OCI-LY1 (cell line): ENCODE measurements at regions not wholly inside any gene's neighbourhood (a gene's known extent, or its start where the extent isn't known, plus 50 kb on each side); places are given as distances from the start of the nearest gene placed in this dataset.

Experiments used
- H2AFZ ChIP-seq: fragments of 200-600 bp; sonication (generic), shearing (Covaris generic); 2 replicates; pipeline ENCODE4 v1.6.0; 2014; ENCODE audit warnings: antibody characterized with exemption, mild to moderate bottlenecking, low read length
- H3F3A ChIP-seq: fragments of 200-600 bp; sonication (generic), shearing (Covaris generic); 2 replicates; pipeline ENCODE4 v1.6.0; 2014; ENCODE audit warnings: mild to moderate bottlenecking, antibody characterized with exemption, low read length, moderate library complexity; ENCODE audit not compliant: insufficient read depth
- H3K27ac ChIP-seq: fragments of 200-600 bp; sonication (generic); 2 replicates; pipeline ENCODE4 v1.5.1; 2014; ENCODE audit warnings: low read length, mixed run types, mild to moderate bottlenecking, low read depth; ENCODE audit not compliant: poor library complexity, severe bottlenecking
- H3K27me3 ChIP-seq: fragments of 200-600 bp; sonication (generic); 2 replicates; pipeline ENCODE4 v1.6.0; 2014; ENCODE audit warnings: antibody characterized with exemption, mild to moderate bottlenecking, low read length, moderate library complexity; ENCODE audit not compliant: insufficient read depth
- H3K36me3 ChIP-seq: fragments of 200-600 bp; sonication (generic); 2 replicates; pipeline ENCODE4 v1.6.1; 2014; ENCODE audit warnings: mild to moderate bottlenecking, antibody characterized with exemption, low read length, moderate library complexity, mixed read lengths; ENCODE audit not compliant: insufficient read depth
- H3K4me1 ChIP-seq: fragments of 200-600 bp; sonication (generic); 2 replicates; pipeline ENCODE4 v1.5.1; 2014; ENCODE audit warnings: mild to moderate bottlenecking, low read length, moderate library complexity; ENCODE audit not compliant: insufficient read depth, severe bottlenecking
- H3K4me2 ChIP-seq: fragments of 200-600 bp; sonication (generic), shearing (Covaris generic); 2 replicates; pipeline ENCODE4 v1.6.1; 2014; ENCODE audit warnings: low read length
- H3K4me3 ChIP-seq: fragments of 200-600 bp; sonication (generic); 2 replicates; pipeline ENCODE4 v1.5.1; 2014; ENCODE audit warnings: low read length, low read depth, mild to moderate bottlenecking, mixed read lengths; ENCODE audit not compliant: poor library complexity, severe bottlenecking
- H3K79me2 ChIP-seq: fragments of 200-600 bp; shearing (Covaris generic); 2 replicates; pipeline ENCODE4 v1.6.1; 2016; ENCODE audit warnings: mixed run types, low read length, mixed read lengths; ENCODE audit not compliant: insufficient read depth
- H3K9ac ChIP-seq: fragments of 200-600 bp; sonication (generic), shearing (Covaris generic); 2 replicates; pipeline ENCODE4 v1.6.1; 2014; ENCODE audit warnings: mild to moderate bottlenecking, low read length, mixed read lengths
- H3K9me2 ChIP-seq: fragments of 200-600 bp; sonication (generic), shearing (Covaris generic); 2 replicates; pipeline ENCODE4 v1.6.1; 2014; ENCODE audit warnings: low read depth, mild to moderate bottlenecking, low read length, mixed read lengths
- H3K9me3 ChIP-seq: fragments of 200-600 bp; shearing (Covaris generic); 2 replicates; pipeline ENCODE4 v1.6.1; 2014; ENCODE audit warnings: low read length, mixed read lengths
- H4K20me1 ChIP-seq: fragments of 200-600 bp; sonication (generic), shearing (Covaris generic); 2 replicates; pipeline ENCODE4 v1.6.0; 2016; ENCODE audit warnings: mild to moderate bottlenecking, low read length; ENCODE audit not compliant: insufficient read depth
- EZH2 ChIP-seq: fragments of 200-600 bp; sonication (generic), shearing (Covaris generic); IDR thresholded peaks from 2 replicates; pipeline ENCODE4 v1.8.0; 2017; ENCODE audit warnings: borderline replicate concordance, mixed run types, mild to moderate bottlenecking, antibody characterized with exemption, low read length, moderate library complexity, mixed read lengths
- TF ChIP-seq, protein P1 (sequence below): fragments of 200-600 bp; sonication (generic), shearing (Covaris generic); IDR thresholded peaks from 2 replicates; pipeline ENCODE4 v1.5.1; 2017; ENCODE audit warnings: mild to moderate bottlenecking, antibody characterized with exemption, low read length, moderate library complexity, mixed read lengths

DNA sequence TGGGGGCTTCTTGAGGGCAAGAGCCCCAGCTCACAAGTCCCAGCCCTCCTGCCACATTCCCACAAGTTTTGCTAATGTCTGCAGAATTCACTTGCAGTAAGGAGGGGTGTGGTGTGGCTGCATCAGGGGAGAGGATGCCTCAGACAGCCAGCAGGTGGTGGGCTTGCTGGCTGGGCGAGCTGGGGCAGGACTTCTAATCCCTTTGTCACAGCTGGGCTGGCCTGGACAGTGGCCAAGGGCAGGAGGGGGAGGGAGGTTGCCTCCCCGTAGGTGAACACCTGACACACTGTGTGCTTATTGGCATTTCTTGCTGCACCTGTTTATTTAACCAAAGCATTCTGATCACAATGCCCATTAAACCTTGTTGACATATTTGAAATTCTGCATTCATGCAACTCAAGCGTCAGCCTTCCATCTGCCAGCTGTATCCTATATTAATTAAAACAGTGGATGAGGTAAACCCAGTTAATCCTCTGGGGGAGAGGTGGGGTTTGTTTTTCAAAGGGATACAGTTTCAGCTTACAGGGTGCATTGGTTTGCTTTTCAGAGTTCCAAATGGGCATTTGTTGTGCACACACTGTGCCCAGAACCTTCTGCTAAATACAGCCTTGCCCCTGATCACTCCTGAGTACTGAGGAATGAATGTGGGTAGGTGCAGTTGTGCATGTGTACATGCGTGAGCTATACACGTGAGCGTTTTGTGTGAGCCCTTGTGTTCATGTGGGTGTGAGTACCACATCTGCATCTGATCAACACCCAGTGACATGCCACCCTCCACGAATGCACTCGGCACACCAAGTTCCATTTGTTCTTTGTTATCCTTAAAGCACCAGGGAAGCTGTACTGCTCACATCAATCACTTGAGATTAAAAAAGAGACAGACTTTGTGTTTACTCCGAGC, 268.7 kb downstream of the XXYLT1 start:
- H3K4me3 ChIP-seq = no peak overlapping the region
- no peaks in the 10 kb centered on the region for H3K36me3 ChIP-seq
- H4K20me1 ChIP-seq = no peaks in the 10 kb centered on the region
- H2AFZ ChIP-seq = no peak overlapping the region
- peaks cover 3% of the 10 kb centered on the region for H3K27me3 ChIP-seq
- TF ChIP-seq EZH2 = no peak
- TF ChIP-seq, protein P1, sequence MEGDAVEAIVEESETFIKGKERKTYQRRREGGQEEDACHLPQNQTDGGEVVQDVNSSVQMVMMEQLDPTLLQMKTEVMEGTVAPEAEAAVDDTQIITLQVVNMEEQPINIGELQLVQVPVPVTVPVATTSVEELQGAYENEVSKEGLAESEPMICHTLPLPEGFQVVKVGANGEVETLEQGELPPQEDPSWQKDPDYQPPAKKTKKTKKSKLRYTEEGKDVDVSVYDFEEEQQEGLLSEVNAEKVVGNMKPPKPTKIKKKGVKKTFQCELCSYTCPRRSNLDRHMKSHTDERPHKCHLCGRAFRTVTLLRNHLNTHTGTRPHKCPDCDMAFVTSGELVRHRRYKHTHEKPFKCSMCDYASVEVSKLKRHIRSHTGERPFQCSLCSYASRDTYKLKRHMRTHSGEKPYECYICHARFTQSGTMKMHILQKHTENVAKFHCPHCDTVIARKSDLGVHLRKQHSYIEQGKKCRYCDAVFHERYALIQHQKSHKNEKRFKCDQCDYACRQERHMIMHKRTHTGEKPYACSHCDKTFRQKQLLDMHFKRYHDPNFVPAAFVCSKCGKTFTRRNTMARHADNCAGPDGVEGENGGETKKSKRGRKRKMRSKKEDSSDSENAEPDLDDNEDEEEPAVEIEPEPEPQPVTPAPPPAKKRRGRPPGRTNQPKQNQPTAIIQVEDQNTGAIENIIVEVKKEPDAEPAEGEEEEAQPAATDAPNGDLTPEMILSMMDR = peak; percentile 69
- no peaks in the 10 kb centered on the region for H3K79me2 ChIP-seq
- no peak overlapping the region for H3K4me2 ChIP-seq
- H3K9me3 ChIP-seq = no peaks in the 10 kb centered on the region
- H3K9ac ChIP-seq = no peak overlapping the region
- no peaks in the 10 kb centered on the region for H3K9me2 ChIP-seq
- no peaks in the 10 kb centered on the region for H3F3A ChIP-seq
- H3K27ac ChIP-seq = no peak overlapping the region
- H3K4me1 ChIP-seq = no peaks in the 10 kb centered on the region

DNA sequence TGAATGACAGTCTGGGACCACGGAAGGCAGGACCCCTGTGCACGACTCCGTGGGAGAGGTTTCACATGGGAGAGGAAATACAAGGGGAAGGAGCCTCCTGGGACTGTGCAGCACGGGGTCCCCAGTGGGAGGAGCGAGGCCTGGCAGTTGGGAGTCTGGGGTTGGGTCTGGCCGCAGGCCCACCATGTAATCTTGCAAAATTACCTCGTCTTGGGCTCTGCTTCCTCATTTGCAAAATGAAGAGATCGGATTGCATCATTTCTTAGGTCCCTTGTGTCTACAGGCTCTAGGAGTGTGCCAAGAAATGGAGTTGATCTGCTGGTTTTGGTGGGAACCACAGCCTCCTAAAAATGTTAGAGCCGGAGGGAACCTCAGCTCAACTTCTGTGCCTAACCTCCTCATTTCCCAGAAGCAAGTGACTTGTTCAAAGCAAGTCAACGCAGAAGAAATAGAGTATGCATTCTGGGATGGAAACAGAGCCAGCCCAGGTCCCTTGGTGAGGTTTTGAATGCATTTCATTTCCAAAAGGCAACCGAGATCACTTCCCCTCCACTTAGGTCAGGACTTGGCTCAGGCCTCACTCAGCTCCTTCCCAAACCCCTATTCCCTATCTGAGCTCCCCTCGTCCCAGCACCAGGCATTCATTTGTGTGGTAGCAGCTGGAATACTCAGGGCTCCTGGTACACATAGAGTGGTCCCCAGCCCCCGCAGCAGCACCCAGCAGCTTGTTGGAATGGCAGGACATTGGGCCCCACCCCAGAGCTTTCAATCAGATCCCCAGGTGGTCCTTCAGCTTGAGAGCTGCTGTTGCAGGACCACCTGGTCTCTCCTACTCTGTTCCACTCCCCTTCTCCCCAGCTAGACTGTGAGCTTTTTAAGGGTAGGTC, 267.7 kb downstream of the XXYLT1 start:
- Histone ChIP-seq H3K9me3 (no peaks in the 10 kb centered on the region), H3K4me1 (no peaks in the 10 kb centered on the region), H3K27me3 (peaks cover 3% of the 10 kb centered on the region), H4K20me1 (no peaks in the 10 kb centered on the region), H3K79me2 (no peaks in the 10 kb centered on the region), H3K36me3 (no peaks in the 10 kb centered on the region), H3K4me3 (no peak overlapping the region), H3F3A (no peaks in the 10 kb centered on the region), H3K9ac (no peak overlapping the region), H3K4me2 (no peak overlapping the region), H3K27ac (no peak overlapping the region), H2AFZ (no peak overlapping the region), H3K9me2 (no peaks in the 10 kb centered on the region)
- no peak for TF ChIP-seq EZH2
- TF ChIP-seq, protein P1 = no peak

DNA sequence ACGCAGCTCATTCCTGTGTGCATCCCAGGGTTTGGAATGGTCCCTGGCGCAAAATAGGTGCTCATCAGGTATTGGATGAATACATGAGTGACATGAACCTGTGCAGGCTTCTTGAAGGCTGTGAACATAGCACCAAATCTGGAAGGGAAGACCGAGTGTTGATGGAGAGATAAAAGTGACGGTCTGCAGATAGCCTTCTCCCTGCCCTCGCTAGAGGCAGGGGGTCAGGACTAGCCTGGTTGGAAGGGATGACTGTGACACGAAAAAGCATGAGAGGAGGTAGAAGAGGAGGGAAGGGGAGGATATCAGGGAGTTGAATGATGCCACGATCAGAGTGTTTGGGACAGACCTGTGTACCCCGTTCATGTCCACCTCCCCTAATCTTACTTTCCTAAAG, 267.1 kb downstream of the XXYLT1 start:
- no peaks in the 10 kb centered on the region for H4K20me1 ChIP-seq
- no peaks in the 10 kb centered on the region for H3K4me1 ChIP-seq
- no peaks in the 10 kb centered on the region for H3K9me2 ChIP-seq
- H3F3A ChIP-seq = no peaks in the 10 kb centered on the region
- H3K4me2 ChIP-seq = no peak overlapping the region
- H3K9ac ChIP-seq = no peak overlapping the region
- no peaks in the 10 kb centered on the region for H3K36me3 ChIP-seq
- peaks cover 6% of the 10 kb centered on the region for H3K27me3 ChIP-seq
- TF ChIP-seq, protein P1 = no peak
- no peak for TF ChIP-seq EZH2
- H3K4me3 ChIP-seq = no peak overlapping the region
- H3K27ac ChIP-seq = no peak overlapping the region
- no peak overlapping the region for H2AFZ ChIP-seq
- H3K9me3 ChIP-seq = no peaks in the 10 kb centered on the region
- no peaks in the 10 kb centered on the region for H3K79me2 ChIP-seq
